Liver (tissue), 3 donors: ENCODE measurements at regions not wholly inside any gene's neighbourhood (a gene's known extent, or its start where the extent isn't known, plus 50 kb on each side); places are given as distances from the start of the nearest gene placed in this dataset.

Source experiments
- EGR1 ChIP-seq, 2 donors: IDR thresholded peaks; 2 replicates each; pipeline ENCODE4 v1.6.1; 2016 to 2018; ENCODE audit warnings: antibody characterized with exemption in 2 of 2, low read depth in 2 of 2
- FOXA1 ChIP-seq: IDR thresholded peaks from 2 replicates; pipeline ENCODE4 v1.6.1; 2016; ENCODE audit warnings: antibody characterized with exemption
- GABPA ChIP-seq, 2 donors: IDR thresholded peaks in 1 of 2; conservative IDR thresholded peaks in 1 of 2; 2 replicates each; pipeline ENCODE4 v1.6.1; 2016; ENCODE audit warnings: antibody characterized with exemption in 2 of 2, mild to moderate bottlenecking in 1 of 2, moderate library complexity in 1 of 2
- HNF4G ChIP-seq: IDR thresholded peaks from 2 replicates; pipeline ENCODE4 v1.6.1; 2016; ENCODE audit warnings: antibody characterized with exemption
- RAD21 ChIP-seq, 2 donors: IDR thresholded peaks; 2 replicates each; pipeline ENCODE4 v1.6.1; 2016; ENCODE audit warnings: antibody characterized with exemption in 2 of 2, mild to moderate bottlenecking in 2 of 2
- RXRA ChIP-seq, 2 donors: IDR thresholded peaks; 2 replicates each; pipeline ENCODE4 v1.6.1; 2017 to 2018; ENCODE audit warnings: antibody characterized with exemption in 2 of 2, mild to moderate bottlenecking in 1 of 2
- TAF1 ChIP-seq: conservative IDR thresholded peaks from 2 replicates; pipeline ENCODE4 v1.6.1; 2016; ENCODE audit warnings: antibody characterized with exemption, mild to moderate bottlenecking
- YY1 ChIP-seq: IDR thresholded peaks from 2 replicates; pipeline ENCODE4 v1.6.1; 2016; ENCODE audit warnings: antibody characterized with exemption, mild to moderate bottlenecking
- TF ChIP-seq, protein P1 (sequence below): IDR thresholded peaks from 2 replicates; pipeline ENCODE4 v1.6.1; 2016; ENCODE audit warnings: antibody characterized with exemption
- TF ChIP-seq, protein P2 (sequence below): fragments of 150-350 bp; IDR thresholded peaks from 2 replicates; pipeline ENCODE4 v1.5.1; 2017; ENCODE audit warnings: improper control_type of control experiment, low read depth, low read length; ENCODE audit not compliant: missing input control
- TF ChIP-seq, protein P3 (sequence below): IDR thresholded peaks from 2 replicates; pipeline ENCODE4 v1.6.1; 2016; ENCODE audit warnings: antibody characterized with exemption
- TF ChIP-seq, protein P4 (sequence below): IDR thresholded peaks from 2 replicates; pipeline ENCODE4 v1.6.1; 2016; ENCODE audit warnings: antibody characterized with exemption, mild to moderate bottlenecking
- TF ChIP-seq, protein P5 (sequence below): IDR thresholded peaks from 2 replicates; pipeline ENCODE4 v1.6.1; 2016; ENCODE audit warnings: antibody characterized with exemption
- donor health status: healthy.
- donor health status: healthy.

DNA sequence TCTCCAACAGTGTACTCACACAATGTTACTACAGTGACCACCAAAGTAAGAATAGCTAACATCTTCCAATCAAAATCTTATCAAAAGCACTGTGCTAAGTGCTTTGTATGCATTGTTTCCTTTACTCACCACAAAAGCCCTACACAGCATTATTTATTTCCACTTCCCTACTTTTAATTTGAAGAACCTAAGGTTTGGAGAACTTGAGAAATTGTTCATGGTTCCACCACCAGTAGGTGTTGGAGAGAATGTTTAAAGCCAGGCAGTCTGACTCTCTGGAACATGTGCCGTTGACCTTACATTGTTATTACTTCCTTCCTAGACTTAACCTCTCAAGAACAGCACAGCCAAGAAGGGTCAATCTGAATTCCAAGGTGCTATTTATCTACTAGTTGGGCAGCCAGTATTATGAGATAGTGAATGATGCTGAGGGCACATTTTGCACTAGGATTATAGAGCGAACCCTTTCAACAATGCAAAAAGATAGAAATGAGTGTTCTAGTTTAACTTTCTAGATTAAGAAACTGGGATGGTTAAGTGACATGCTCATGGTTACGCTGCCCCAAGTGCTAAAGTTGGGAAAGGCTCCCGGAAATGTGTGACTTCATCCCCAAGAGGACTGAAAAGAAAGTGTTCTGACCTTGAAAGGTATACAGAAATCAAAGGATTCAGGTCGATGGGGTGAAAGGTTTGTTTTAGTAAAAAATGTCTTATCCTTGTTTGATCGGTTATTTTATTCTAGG lies 55.2 kb upstream of the FAM136A start:
- TF ChIP-seq, protein P1, sequence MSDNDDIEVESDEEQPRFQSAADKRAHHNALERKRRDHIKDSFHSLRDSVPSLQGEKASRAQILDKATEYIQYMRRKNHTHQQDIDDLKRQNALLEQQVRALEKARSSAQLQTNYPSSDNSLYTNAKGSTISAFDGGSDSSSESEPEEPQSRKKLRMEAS, result no peak
- TF ChIP-seq, protein P2, sequence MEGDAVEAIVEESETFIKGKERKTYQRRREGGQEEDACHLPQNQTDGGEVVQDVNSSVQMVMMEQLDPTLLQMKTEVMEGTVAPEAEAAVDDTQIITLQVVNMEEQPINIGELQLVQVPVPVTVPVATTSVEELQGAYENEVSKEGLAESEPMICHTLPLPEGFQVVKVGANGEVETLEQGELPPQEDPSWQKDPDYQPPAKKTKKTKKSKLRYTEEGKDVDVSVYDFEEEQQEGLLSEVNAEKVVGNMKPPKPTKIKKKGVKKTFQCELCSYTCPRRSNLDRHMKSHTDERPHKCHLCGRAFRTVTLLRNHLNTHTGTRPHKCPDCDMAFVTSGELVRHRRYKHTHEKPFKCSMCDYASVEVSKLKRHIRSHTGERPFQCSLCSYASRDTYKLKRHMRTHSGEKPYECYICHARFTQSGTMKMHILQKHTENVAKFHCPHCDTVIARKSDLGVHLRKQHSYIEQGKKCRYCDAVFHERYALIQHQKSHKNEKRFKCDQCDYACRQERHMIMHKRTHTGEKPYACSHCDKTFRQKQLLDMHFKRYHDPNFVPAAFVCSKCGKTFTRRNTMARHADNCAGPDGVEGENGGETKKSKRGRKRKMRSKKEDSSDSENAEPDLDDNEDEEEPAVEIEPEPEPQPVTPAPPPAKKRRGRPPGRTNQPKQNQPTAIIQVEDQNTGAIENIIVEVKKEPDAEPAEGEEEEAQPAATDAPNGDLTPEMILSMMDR, result no peak
- no peak for TF ChIP-seq RAD21 (IDR thresholded peaks at IDR 0.05)
- TF ChIP-seq, protein P3, sequence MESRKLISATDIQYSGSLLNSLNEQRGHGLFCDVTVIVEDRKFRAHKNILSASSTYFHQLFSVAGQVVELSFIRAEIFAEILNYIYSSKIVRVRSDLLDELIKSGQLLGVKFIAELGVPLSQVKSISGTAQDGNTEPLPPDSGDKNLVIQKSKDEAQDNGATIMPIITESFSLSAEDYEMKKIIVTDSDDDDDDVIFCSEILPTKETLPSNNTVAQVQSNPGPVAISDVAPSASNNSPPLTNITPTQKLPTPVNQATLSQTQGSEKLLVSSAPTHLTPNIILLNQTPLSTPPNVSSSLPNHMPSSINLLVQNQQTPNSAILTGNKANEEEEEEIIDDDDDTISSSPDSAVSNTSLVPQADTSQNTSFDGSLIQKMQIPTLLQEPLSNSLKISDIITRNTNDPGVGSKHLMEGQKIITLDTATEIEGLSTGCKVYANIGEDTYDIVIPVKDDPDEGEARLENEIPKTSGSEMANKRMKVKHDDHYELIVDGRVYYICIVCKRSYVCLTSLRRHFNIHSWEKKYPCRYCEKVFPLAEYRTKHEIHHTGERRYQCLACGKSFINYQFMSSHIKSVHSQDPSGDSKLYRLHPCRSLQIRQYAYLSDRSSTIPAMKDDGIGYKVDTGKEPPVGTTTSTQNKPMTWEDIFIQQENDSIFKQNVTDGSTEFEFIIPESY, result no peak
- no peak for TF ChIP-seq GABPA (IDR thresholded peaks at IDR 0.05 in 1 of 2, conservative IDR thresholded peaks at IDR 0.05 in 1 of 2)
- TF ChIP-seq, protein P4, sequence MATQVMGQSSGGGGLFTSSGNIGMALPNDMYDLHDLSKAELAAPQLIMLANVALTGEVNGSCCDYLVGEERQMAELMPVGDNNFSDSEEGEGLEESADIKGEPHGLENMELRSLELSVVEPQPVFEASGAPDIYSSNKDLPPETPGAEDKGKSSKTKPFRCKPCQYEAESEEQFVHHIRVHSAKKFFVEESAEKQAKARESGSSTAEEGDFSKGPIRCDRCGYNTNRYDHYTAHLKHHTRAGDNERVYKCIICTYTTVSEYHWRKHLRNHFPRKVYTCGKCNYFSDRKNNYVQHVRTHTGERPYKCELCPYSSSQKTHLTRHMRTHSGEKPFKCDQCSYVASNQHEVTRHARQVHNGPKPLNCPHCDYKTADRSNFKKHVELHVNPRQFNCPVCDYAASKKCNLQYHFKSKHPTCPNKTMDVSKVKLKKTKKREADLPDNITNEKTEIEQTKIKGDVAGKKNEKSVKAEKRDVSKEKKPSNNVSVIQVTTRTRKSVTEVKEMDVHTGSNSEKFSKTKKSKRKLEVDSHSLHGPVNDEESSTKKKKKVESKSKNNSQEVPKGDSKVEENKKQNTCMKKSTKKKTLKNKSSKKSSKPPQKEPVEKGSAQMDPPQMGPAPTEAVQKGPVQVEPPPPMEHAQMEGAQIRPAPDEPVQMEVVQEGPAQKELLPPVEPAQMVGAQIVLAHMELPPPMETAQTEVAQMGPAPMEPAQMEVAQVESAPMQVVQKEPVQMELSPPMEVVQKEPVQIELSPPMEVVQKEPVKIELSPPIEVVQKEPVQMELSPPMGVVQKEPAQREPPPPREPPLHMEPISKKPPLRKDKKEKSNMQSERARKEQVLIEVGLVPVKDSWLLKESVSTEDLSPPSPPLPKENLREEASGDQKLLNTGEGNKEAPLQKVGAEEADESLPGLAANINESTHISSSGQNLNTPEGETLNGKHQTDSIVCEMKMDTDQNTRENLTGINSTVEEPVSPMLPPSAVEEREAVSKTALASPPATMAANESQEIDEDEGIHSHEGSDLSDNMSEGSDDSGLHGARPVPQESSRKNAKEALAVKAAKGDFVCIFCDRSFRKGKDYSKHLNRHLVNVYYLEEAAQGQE, result no peak
- no peak for TF ChIP-seq EGR1 (IDR thresholded peaks at IDR 0.05; ENCODE audit: low read depth in 2 of 2)
- no peak for TF ChIP-seq TAF1
- TF ChIP-seq YY1, result no peak
- TF ChIP-seq, protein P5, sequence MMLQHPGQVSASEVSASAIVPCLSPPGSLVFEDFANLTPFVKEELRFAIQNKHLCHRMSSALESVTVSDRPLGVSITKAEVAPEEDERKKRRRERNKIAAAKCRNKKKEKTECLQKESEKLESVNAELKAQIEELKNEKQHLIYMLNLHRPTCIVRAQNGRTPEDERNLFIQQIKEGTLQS, result no peak
- TF ChIP-seq FOXA1, result no peak
- no peak for TF ChIP-seq HNF4G
- TF ChIP-seq RXRA (IDR thresholded peaks at IDR 0.05), result no peak
